ENCODE measurements at regions not wholly inside any gene's neighbourhood (a gene's known extent, or its start where the extent isn't known, plus 50 kb on each side); places are given as distances from the start of the nearest gene placed in this dataset.

- no peak for DNase-seq
Measured at GRCh38 chr9:118423021-118423420, 718.8 kb downstream of the TLR4 start.

GRCh38 chr9:118423721-118424120 is 719.5 kb downstream of the TLR4 start:
- DNase-seq = no peak

- no peak for DNase-seq
Measured at GRCh38 chr9:118426772-118427171, 722.6 kb downstream of the TLR4 start.

DNA sequence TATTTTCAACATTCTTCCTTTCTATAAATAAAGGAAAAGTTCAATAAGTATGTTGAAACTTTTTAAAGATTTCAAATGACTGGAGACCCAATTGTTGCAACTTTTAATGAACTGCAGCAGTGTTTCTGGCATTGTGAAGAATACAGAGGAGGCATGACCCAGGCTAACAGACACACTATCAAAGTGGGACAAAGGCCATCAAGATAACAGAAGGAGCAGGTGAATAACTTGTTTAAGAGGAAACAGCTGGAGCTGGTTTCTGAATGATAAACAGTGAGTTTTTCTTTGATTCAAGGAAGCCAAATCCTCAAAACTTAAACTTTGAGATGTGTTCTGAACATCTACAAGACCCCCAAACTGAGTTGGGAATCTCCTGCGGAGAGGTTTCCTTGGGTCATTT is 734.6 kb downstream of the TLR4 start:
- DNase-seq = no peak

DNA sequence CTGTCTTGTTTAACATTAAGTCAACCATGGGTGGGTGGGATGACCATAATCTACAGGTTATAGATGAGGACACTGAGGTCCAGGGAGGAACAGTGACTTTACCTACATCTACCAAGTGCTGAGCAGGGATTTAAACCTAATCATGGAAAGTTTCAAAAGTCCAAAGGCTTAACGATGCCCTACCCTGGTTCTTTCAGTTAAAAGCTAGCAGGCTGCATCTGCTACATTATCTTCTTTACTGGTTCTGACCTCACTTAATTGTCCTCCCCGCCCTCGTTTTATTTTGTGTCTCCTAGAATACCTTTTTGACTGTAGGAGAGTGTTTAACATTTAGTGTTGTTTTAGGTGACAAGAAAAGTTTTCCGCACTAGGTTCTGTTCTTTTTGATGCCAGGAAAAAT is 735.2 kb downstream of the TLR4 start:
- DNase-seq = no peak

DNA sequence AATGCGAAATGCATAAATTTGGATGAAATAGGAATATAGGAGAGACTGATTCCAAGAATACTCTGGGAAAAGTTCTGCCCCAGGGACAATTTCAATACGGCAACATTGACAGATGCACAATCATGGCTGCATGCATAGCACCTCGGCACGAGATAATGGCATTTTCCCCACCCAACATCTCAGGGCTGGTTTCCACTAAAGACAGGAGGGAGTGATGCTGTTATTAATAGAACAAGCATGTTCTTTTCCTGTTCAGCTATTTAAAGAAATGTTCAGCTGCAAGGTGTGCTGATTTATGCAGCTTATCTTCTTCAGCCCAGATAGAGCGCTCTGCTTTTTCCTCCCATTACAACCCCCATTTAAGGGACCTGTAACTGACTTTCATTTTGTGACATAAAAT is 740.2 kb downstream of the TLR4 start:
- peak; percentile 37 for DNase-seq

- peak; percentile 87 for DNase-seq
Measured at GRCh38 chr9:118446943-118447639, 742.9 kb downstream of the TLR4 start.

- no peak for DNase-seq
Measured at GRCh38 chr9:118449554-118449953, 745.4 kb downstream of the TLR4 start.

GRCh38 chr9:118455259-118455658 is 751.1 kb downstream of the TLR4 start:
- no peak for DNase-seq

DNA sequence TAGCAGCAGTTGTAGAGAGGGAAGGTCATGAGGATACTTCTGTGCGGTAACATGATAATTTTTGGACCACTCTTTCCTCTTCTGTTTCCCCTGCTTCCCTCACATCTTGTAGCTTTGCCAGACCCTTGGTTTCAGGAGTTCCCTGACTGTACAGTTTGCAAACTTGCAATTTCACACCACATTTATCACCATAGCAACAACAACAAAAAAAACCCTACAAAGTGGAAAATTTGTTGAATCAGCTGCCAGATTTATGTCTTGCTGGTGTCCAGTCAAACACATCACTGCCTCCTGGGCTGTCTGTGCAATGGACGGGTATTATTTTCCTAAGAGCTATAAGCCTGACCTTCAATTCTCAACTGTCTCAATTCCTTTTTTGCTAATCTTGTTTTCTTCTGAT is 751.6 kb downstream of the TLR4 start:
- DNase-seq = peak; percentile 73

GRCh38 chr9:118457171-118458000 is 753.2 kb downstream of the TLR4 start:
- no peak for DNase-seq

DNA sequence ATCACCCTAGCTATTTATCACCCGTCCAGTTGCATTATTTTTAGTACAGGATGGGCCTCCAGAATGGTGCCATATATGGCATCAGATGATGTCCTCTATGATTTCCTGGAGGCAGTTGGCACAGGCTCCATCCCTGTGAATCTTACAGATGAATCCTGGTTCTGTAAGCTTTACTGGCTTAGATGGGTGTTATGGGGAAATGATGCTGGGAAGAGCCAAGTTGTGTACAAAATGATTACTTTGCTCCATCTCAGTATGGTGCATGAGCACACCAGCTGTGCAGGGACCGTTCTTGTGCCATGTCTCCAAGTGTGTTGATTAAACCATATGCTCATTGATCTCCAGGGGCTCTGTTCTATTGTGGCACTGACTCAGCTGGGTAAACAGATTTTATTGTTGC is 755.7 kb downstream of the TLR4 start:
- peak; percentile 99 for DNase-seq

GRCh38 chr9:118463419-118463818 is 759.2 kb downstream of the TLR4 start:
- no peak for DNase-seq

- DNase-seq = peak; percentile 66
Measured at GRCh38 chr9:118473521-118473920, 769.3 kb downstream of the TLR4 start.

- DNase-seq = no peak
Measured at GRCh38 chr9:118478752-118479151, 774.5 kb downstream of the TLR4 start.

- no peak for DNase-seq
Measured at GRCh38 chr9:118482306-118482705, 778.1 kb downstream of the TLR4 start.

GRCh38 chr9:118483677-118484076 is 779.5 kb downstream of the TLR4 start:
- no peak for DNase-seq

DNA sequence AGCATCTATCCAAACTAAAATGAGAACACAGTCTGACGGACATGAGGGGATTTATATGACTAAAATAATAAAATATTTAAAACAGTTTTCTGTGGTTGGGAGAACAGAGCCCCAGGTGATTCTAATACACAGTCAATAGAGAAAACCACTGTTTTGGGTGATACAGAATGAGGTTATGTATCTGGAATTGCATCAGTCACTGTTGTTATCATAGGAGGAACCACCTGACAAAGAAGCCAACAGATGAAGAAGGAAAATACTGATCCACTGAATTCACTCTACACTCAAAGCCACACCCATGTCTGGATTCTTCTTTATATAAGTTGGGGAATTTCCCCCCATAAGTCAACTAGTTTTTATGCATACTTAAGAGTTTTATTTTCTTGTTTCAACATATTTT is 799.0 kb downstream of the TLR4 start:
- DNase-seq = no peak

- no peak for DNase-seq
Measured at GRCh38 chr9:118510711-118511110, 806.5 kb downstream of the TLR4 start.

DNA sequence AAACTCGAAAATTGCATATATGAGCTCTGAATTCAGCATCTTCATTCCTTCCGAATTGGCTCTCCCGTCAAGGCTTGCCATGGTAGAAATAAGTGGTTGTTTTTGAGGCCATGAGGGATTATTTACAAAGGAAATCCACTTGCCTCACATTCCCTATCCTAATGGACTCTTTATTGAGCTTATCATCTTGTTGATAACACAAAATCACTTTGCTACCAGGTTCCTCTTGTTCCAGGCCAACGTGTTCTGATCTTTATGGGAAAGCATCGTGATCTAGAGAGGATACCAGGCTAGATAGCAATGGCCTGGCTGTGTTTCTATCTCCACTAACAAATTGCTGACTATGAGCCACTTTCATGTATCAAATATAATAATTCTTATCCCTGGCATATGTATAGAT is 811.7 kb downstream of the TLR4 start:
- DNase-seq = no peak

GRCh38 chr9:118521261-118521660 is 817.1 kb downstream of the TLR4 start:
- DNase-seq = no peak

- DNase-seq = peak; percentile 90
Measured at GRCh38 chr9:118522093-118523028, 818.2 kb downstream of the TLR4 start.

DNA sequence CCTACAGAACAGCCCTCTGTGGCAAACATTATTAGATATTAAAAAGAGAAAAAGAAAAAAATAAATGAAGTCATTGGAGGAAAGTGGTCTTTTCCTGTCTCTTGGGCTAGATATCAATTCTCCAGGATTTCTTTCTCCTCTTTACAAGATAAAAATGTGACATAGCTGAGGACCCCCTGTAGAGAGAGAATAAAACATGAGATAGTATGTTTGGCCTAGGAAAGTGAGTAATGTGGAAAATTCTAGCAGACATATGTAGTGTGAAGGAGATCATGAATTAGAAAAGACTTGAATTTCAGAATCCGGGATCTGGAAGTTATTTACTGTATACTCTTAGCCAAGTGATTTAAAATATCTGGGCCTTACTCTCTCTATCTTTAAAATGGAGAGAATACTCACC is 823.1 kb downstream of the TLR4 start:
- no peak for DNase-seq

Measured in NCI-H69 (cell line).